OCI-LY1 (cell line): ENCODE measurements at regions not wholly inside any gene's neighbourhood (a gene's known extent, or its start where the extent isn't known, plus 50 kb on each side); places are given as distances from the start of the nearest gene placed in this dataset.

ENCODE experiments used
- H2AFZ ChIP-seq: fragments of 200-600 bp; sonication (generic), shearing (Covaris generic); 2 replicates; pipeline ENCODE4 v1.6.0; 2014; ENCODE audit warnings: antibody characterized with exemption, mild to moderate bottlenecking, low read length
- H3F3A ChIP-seq: fragments of 200-600 bp; sonication (generic), shearing (Covaris generic); 2 replicates; pipeline ENCODE4 v1.6.0; 2014; ENCODE audit warnings: mild to moderate bottlenecking, antibody characterized with exemption, low read length, moderate library complexity; ENCODE audit not compliant: insufficient read depth
- H3K27ac ChIP-seq: fragments of 200-600 bp; sonication (generic); 2 replicates; pipeline ENCODE4 v1.5.1; 2014; ENCODE audit warnings: low read length, mixed run types, mild to moderate bottlenecking, low read depth; ENCODE audit not compliant: poor library complexity, severe bottlenecking
- H3K27me3 ChIP-seq: fragments of 200-600 bp; sonication (generic); 2 replicates; pipeline ENCODE4 v1.6.0; 2014; ENCODE audit warnings: antibody characterized with exemption, mild to moderate bottlenecking, low read length, moderate library complexity; ENCODE audit not compliant: insufficient read depth
- H3K36me3 ChIP-seq: fragments of 200-600 bp; sonication (generic); 2 replicates; pipeline ENCODE4 v1.6.1; 2014; ENCODE audit warnings: mild to moderate bottlenecking, antibody characterized with exemption, low read length, moderate library complexity, mixed read lengths; ENCODE audit not compliant: insufficient read depth
- H3K4me1 ChIP-seq: fragments of 200-600 bp; sonication (generic); 2 replicates; pipeline ENCODE4 v1.5.1; 2014; ENCODE audit warnings: mild to moderate bottlenecking, low read length, moderate library complexity; ENCODE audit not compliant: insufficient read depth, severe bottlenecking
- H3K4me2 ChIP-seq: fragments of 200-600 bp; sonication (generic), shearing (Covaris generic); 2 replicates; pipeline ENCODE4 v1.6.1; 2014; ENCODE audit warnings: low read length
- H3K4me3 ChIP-seq: fragments of 200-600 bp; sonication (generic); 2 replicates; pipeline ENCODE4 v1.5.1; 2014; ENCODE audit warnings: low read length, low read depth, mild to moderate bottlenecking, mixed read lengths; ENCODE audit not compliant: poor library complexity, severe bottlenecking
- H3K79me2 ChIP-seq: fragments of 200-600 bp; shearing (Covaris generic); 2 replicates; pipeline ENCODE4 v1.6.1; 2016; ENCODE audit warnings: mixed run types, low read length, mixed read lengths; ENCODE audit not compliant: insufficient read depth
- H3K9ac ChIP-seq: fragments of 200-600 bp; sonication (generic), shearing (Covaris generic); 2 replicates; pipeline ENCODE4 v1.6.1; 2014; ENCODE audit warnings: mild to moderate bottlenecking, low read length, mixed read lengths
- H3K9me2 ChIP-seq: fragments of 200-600 bp; sonication (generic), shearing (Covaris generic); 2 replicates; pipeline ENCODE4 v1.6.1; 2014; ENCODE audit warnings: low read depth, mild to moderate bottlenecking, low read length, mixed read lengths
- H3K9me3 ChIP-seq: fragments of 200-600 bp; shearing (Covaris generic); 2 replicates; pipeline ENCODE4 v1.6.1; 2014; ENCODE audit warnings: low read length, mixed read lengths
- H4K20me1 ChIP-seq: fragments of 200-600 bp; sonication (generic), shearing (Covaris generic); 2 replicates; pipeline ENCODE4 v1.6.0; 2016; ENCODE audit warnings: mild to moderate bottlenecking, low read length; ENCODE audit not compliant: insufficient read depth
- EZH2 ChIP-seq: fragments of 200-600 bp; sonication (generic), shearing (Covaris generic); IDR thresholded peaks from 2 replicates; pipeline ENCODE4 v1.8.0; 2017; ENCODE audit warnings: borderline replicate concordance, mixed run types, mild to moderate bottlenecking, antibody characterized with exemption, low read length, moderate library complexity, mixed read lengths
- TF ChIP-seq, protein P1 (sequence below): fragments of 200-600 bp; sonication (generic), shearing (Covaris generic); IDR thresholded peaks from 2 replicates; pipeline ENCODE4 v1.5.1; 2017; ENCODE audit warnings: mild to moderate bottlenecking, antibody characterized with exemption, low read length, moderate library complexity, mixed read lengths

DNA sequence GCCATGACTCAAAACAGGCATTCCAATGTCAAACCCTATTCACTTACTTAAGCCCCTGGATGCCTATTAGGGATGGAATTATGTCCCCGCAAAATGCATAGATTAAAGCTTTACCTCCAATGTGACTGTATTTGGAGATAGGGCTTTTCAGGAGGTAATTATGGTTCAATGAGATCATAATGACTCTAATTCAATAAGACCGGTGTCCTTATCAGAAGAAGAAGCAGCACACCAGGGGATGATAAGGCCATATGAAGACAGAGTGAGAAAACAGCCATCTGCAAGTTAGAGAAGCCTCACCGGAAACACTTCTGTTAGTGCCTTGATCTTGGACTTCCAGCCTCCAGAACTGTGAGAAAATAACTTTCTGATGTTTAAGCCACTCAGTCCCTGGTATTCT, 1131.8 kb upstream of the TMPRSS15 start:
- TF ChIP-seq EZH2, result no peak
- TF ChIP-seq, protein P1, sequence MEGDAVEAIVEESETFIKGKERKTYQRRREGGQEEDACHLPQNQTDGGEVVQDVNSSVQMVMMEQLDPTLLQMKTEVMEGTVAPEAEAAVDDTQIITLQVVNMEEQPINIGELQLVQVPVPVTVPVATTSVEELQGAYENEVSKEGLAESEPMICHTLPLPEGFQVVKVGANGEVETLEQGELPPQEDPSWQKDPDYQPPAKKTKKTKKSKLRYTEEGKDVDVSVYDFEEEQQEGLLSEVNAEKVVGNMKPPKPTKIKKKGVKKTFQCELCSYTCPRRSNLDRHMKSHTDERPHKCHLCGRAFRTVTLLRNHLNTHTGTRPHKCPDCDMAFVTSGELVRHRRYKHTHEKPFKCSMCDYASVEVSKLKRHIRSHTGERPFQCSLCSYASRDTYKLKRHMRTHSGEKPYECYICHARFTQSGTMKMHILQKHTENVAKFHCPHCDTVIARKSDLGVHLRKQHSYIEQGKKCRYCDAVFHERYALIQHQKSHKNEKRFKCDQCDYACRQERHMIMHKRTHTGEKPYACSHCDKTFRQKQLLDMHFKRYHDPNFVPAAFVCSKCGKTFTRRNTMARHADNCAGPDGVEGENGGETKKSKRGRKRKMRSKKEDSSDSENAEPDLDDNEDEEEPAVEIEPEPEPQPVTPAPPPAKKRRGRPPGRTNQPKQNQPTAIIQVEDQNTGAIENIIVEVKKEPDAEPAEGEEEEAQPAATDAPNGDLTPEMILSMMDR, result no peak
- H2AFZ ChIP-seq, result no peak overlapping the region
- no peaks in the 10 kb centered on the region for H4K20me1 ChIP-seq
- H3F3A ChIP-seq, result no peaks in the 10 kb centered on the region
- no peak overlapping the region for H3K27ac ChIP-seq
- no peaks in the 10 kb centered on the region for H3K36me3 ChIP-seq
- no peak overlapping the region for H3K9ac ChIP-seq
- H3K79me2 ChIP-seq, result no peaks in the 10 kb centered on the region
- H3K9me3 ChIP-seq, result no peaks in the 10 kb centered on the region
- H3K4me1 ChIP-seq, result no peaks in the 10 kb centered on the region
- no peak overlapping the region for H3K4me2 ChIP-seq
- H3K4me3 ChIP-seq, result no peak overlapping the region
- H3K27me3 ChIP-seq, result no peaks in the 10 kb centered on the region
- no peaks in the 10 kb centered on the region for H3K9me2 ChIP-seq

DNA sequence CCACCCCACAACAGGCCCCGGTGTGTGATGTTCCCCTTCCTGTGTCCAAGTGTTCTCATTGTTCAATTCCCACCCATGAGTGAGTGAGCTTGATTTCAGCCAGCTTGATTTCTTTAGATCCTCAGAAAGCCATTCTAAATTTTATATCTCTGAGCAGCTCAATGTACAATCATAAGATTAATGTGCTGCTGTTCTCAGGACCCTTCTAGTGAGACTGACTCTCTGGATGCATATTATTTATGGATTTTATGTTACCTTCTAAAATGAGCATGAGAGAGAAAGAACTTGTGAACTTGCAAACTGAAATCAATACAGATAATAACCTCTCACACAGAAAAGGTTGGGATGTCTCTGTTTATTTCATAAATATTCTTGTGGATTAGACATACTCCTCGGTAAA, 1133.5 kb upstream of the TMPRSS15 start:
- no peaks in the 10 kb centered on the region for H4K20me1 ChIP-seq
- H3K27me3 ChIP-seq, result no peaks in the 10 kb centered on the region
- H3K9me2 ChIP-seq, result no peaks in the 10 kb centered on the region
- H3K4me1 ChIP-seq, result no peaks in the 10 kb centered on the region
- H3K27ac ChIP-seq, result no peak overlapping the region
- no peak overlapping the region for H3K4me2 ChIP-seq
- no peaks in the 10 kb centered on the region for H3K36me3 ChIP-seq
- H3K4me3 ChIP-seq, result no peak overlapping the region
- no peaks in the 10 kb centered on the region for H3K9me3 ChIP-seq
- no peaks in the 10 kb centered on the region for H3F3A ChIP-seq
- H2AFZ ChIP-seq, result no peak overlapping the region
- no peak overlapping the region for H3K9ac ChIP-seq
- no peaks in the 10 kb centered on the region for H3K79me2 ChIP-seq
- no peak for TF ChIP-seq EZH2
- TF ChIP-seq, protein P1, result no peak

DNA sequence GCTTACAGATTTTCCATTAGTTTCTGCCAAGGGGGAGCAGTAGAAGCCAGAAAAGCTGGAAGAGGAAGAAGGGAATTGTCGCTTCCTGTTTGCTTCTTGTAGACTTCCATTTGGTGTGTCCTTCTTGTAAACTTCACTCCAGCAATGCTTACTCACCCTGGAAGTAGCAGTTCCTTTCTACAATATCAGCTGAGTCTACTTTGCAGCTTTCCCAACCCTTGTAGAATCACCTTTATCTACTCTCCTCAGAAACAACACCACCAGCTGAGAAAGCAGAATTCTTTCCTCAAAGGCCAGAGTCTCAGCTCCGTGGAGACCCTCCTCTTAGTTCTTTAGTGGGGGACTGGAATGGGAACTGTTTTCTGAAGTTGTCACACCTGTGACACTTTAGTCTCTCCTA, 1136.7 kb upstream of the TMPRSS15 start:
- Histone ChIP-seq H3K4me3 (no peak overlapping the region), H3K79me2 (no peaks in the 10 kb centered on the region), H3K27me3 (no peaks in the 10 kb centered on the region), H3K9me3 (0 out of 2 replicates have a peak, but pooled peaks cover 2% of the 10 kb centered on the region), H4K20me1 (no peaks in the 10 kb centered on the region), H3F3A (no peaks in the 10 kb centered on the region), H3K9ac (no peak overlapping the region), H3K36me3 (no peaks in the 10 kb centered on the region), H3K9me2 (no peaks in the 10 kb centered on the region), H2AFZ (no peak overlapping the region), H3K4me2 (no peak overlapping the region), H3K27ac (no peak overlapping the region), H3K4me1 (no peaks in the 10 kb centered on the region)
- TF ChIP-seq EZH2, result no peak
- TF ChIP-seq, protein P1, result no peak
